ENCODE measurements at regions not wholly inside any gene's neighbourhood (a gene's known extent, or its start where the extent isn't known, plus 50 kb on each side); places are given as distances from the start of the nearest gene placed in this dataset.
"Not testable (repeated sequence)": the region's sequence is repeated elsewhere in the genome, so short reads cannot be mapped to it uniquely, and the experiment has no call there.

- no peak for DNase-seq
Observed at GRCh38 chr2:142757111-142757510, 120.4 kb upstream of the KYNU start.

- DNase-seq: no peak
Observed at GRCh38 chr2:142756430-142756829, 121.0 kb upstream of the KYNU start.

DNA sequence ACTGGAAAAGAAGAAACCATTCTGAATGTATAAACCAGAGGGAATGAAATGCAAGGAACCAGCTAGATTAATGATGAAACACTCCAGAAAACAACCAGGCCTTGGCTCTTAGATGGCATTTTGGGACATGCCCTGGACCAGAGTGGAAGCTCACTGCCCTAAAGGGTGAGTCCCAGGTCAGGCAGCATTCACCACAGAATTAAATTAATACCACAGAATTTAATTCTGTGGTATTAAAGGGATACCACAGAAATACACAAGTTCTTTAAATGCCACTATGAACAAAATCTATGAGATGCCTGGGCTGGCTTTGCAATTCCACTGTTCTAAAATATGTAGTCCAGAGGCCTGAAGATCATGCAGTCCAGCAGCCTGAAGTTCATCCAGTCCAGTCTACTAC is 122.3 kb upstream of the KYNU start:
- no peak for DNase-seq

GRCh38 chr2:142754182-142754581 is 123.3 kb upstream of the KYNU start:
- no peak for DNase-seq

- DNase-seq: no peak
Observed at GRCh38 chr2:142750858-142751257, 126.6 kb upstream of the KYNU start.

DNA sequence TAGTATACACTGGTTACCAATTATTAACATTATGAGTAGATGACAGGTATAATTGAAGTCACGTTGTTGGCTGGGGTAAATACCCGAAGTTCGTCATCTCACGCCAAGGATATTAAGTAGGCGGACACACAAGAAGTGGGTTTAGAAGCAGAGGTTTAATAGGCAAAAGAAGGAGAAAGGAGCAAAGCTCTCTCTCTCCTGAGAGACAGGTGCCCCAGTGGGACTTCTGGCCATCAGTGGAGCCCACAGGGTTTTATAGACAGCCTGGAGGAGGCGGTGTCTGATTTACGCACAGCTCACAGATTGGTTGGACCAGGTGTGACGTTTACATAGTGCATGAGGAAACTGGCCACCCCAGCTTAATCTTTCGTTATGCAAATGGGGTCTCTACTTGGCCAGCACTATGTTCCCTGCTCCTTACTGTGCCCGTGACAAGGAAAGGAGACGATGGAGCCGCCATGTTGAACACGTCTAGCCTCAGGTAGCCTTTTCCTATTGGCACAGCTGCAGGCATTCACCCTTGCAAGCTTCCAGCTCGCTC is 128.8 kb upstream of the KYNU start:
- no peak for DNase-seq

DNA sequence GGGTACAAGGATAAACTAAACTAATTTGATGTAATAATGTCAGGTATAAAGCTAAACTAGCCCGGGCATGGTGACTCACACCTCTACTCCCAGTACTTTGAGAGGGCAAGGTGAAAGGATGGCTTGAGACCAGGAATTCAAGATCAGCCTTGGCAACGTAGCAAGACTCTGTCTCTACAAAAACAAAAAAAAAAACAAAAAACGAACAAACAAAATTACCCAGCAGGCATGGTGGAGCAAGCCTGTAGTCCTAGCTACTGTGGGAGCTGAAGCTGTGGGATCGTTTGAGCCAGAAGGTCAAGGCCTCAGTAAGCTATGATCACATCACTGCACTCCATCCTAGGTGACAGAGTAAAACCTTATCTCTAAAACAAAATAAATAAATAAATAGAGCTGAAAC is 131.8 kb upstream of the KYNU start:
- no peak for DNase-seq

DNA sequence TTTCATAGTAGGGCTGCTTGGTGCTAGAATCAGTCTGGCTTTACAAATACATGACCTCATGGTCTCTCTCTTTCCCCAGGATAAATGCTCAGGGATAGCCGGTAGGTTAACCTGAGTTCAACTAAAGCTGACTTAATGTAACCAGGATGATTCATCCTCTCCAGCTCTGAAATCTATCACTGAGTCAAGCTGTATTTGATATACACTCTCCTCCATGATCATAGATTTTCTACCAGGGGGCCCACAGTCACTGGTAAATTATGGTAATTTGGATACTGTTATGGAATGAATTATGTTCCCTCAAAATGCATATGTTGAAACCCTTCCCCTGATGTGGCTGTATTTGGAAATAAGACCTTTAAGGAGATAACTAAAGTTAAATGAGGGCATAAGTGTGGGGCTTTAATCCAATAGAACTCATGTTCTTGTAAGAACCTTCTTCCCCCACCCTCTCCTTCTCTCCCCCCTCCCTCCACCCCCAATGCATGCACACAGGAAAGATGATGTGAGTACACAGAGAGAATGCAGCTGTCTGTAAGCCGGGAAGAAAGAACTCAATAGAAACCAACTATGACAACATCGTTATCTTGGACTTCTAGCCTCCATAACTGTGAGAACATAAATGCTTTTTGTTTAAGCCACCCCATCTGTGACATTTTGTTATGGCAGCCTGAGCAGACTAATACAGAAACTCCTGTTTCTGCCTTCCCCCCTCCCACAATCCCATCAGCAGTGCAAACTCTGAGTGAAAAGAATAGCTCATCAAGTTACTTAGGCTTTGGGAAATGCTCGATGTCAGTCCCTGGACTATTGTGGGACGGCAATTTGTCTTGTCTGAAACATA is 134.9 kb upstream of the KYNU start:
- no peak for DNase-seq

DNA sequence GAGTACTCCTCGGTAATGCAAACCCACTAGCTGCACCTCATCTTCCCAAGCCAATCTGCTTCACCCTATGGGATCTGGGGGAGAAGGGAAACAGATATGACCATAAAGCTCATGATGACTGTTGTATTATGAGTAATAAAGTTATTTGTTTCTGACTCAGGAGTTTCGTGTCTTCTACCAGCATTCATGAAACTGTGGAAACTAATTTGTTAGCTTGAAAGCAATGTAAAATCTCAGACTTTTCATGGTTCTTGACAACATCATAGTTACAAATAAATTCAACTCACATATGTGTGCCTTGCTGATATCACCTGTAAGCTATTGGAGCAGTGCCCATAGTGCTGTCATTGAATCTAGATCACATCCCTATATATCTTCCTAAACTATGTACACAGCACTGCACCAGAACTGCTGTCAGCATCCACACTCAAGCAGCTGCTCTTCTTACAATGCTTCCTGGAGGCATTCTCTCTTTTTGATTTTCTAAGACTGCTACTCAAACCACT is 135.6 kb upstream of the KYNU start:
- no peak for DNase-seq

DNA sequence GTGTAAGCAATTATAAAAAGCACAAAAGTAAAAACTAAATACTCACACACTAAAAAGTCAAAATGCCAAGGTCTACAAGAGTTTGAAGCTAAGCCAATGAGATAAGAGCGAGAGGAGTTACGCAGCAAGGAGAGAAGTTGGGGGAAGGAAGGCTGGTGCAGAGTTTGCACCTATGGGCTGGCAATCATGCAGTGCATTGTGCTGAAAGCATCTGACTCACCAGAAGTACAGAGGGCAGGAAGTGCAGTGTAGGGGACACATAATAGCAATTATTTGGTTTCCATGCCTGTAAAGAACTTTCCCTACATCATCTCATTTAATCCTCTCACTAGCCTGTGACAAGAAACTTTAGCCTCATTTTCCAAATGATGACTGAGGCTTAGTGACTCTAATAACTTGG is 142.7 kb upstream of the KYNU start:
- no peak for DNase-seq

DNA sequence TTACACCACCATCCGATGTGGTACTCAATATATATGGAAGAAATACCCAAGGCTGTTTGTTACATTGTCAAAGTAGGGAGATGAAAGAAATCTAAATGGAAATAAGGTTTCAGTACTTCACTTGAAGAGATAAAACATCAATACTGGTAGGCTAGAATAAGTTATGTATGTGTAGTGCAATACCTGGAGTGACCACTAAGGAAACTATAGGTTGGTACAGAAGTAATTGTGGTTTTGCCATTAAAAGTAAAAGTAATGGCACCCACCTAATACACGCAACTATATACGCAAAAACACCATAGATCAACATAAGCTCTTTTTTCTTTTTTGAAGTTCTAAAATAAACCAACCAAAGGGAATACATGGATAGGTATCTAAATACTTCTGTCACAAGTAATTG is 143.2 kb upstream of the KYNU start:
- DNase-seq: no peak

GRCh38 chr2:142729814-142730213 is 147.7 kb upstream of the KYNU start:
- DNase-seq: not testable (repeated sequence)

- not testable (repeated sequence) for DNase-seq
Observed at GRCh38 chr2:142727821-142728478, 149.5 kb upstream of the KYNU start.

DNA sequence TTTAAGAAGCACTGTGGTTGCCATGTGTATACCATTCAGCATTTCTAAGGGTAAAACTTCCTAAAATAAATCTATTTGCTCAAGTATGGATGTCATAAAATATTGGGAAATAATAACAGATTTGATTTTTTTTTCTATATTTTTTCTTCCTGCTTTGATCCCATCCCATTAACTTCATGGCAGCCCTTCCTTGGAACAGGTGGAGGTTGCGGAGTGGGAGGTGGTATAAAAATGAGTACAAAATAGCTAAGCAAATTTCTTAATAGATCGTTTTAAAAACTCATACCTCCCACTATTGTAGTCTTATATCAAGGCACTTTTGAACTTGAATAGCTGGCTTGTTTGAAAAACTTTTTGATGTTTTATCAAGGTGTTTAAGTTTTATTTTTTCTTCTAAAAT is 152.1 kb upstream of the KYNU start:
- no peak for DNase-seq

DNA sequence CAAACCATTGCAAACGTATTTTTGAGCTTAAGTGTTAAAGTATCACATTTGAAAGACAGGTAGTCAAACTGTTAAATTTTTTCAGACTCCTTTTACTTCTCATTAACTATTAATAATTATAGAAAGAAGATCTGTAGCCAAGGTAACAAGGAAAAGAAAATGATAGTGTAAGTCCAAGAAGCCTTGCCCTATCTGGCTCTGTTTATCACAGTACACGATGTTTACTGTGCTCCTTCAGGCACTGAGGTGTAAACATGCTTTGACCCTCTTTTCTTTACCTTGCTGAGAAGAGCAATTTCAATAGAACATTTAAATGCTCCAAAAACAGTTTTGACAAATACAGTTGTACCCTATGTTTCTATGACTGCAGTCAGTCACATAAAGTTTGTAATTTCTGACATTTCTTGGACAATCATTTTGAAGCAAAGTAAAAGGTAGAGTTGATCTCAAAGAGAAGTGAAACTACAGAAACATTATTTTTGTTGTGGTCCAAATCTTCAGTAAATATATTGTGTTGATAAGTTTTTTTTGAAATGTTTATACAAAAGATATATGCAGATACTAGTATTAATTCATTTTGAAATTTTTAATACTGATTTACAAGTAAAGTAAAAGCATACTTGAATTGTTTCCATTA is 152.6 kb upstream of the KYNU start:
- DNase-seq: no peak

DNA sequence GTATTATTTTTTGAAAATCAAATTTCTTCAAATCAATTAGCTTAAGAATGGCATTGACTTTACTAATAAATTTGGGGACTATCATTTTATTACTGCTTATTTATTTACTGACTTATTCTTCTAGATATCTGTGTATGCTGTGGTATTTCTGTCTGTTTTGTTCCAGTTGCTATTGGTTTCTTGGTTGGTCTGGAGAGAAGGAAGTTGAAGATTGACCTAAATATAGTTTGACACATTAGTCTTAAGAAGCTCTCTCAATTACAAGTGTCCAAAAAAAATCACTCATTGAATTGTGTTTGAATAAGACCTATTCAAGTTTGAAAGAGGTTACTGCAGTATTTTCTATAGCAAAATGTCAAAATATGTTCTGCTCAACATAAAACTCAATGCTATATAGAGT is 153.3 kb upstream of the KYNU start:
- DNase-seq: no peak

- DNase-seq: no peak
Observed at GRCh38 chr2:142723236-142723635, 154.2 kb upstream of the KYNU start.

GRCh38 chr2:142722569-142722968 is 154.9 kb upstream of the KYNU start:
- no peak for DNase-seq

GRCh38 chr2:142722086-142722485 is 155.4 kb upstream of the KYNU start:
- no peak for DNase-seq

DNA sequence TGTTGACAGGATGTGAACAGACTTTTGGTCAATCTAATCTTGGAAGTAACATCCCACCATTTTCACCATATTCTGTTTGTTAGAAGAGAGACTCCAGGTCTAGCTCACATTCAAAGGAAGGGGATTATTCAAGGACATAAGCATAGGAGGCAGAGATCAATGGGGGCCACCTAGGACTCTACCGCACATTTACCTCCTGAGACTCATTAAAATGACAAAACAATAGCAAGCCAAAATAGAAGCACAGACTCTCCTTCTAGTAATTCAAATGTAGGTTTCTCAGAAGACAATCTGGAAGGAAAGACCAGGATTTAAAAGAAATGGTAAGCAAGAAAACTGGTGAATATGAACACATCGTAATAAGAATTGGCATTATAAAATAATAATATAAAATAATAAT is 156.4 kb upstream of the KYNU start:
- no peak for DNase-seq

- DNase-seq: no peak
Observed at GRCh38 chr2:142718576-142719155, 158.8 kb upstream of the KYNU start.

All from renal pelvis (tissue), 1 donor.